Nephron progenitor cell (in vitro differentiated cells): ENCODE measurements at regions not wholly inside any gene's neighbourhood (a gene's known extent, or its start where the extent isn't known, plus 50 kb on each side); places are given as distances from the start of the nearest gene placed in this dataset.
A peak's percentile ranks its signal among the peaks of the same experiment; 100 is the strongest.

ENCODE experiments used
- DNase-seq: peaks from one replicate; pipeline ENCODE4 v3.0.0; 2021
- H3K27ac Mint-ChIP-seq: 2 replicates; pipeline ENCODE4 v1.8.0; 2021; ENCODE audit warnings: mild to moderate bottlenecking, moderate library complexity, mixed read lengths
- H3K27me3 Mint-ChIP-seq: 2 replicates; pipeline ENCODE4 v1.8.0; 2021; ENCODE audit warnings: mild to moderate bottlenecking, low read depth, mixed read lengths; ENCODE audit not compliant: poor library complexity
- H3K36me3 Mint-ChIP-seq: 2 replicates; pipeline ENCODE4 v1.8.0; 2021; ENCODE audit warnings: low read depth, mixed read lengths
- H3K4me1 Mint-ChIP-seq: 2 replicates; pipeline ENCODE4 v1.8.0; 2021; ENCODE audit warnings: mixed read lengths
- H3K4me3 Mint-ChIP-seq: 2 replicates; pipeline ENCODE4 v1.8.0; 2021; ENCODE audit warnings: mild to moderate bottlenecking, moderate library complexity, mixed read lengths
- H3K9me3 Mint-ChIP-seq: 2 replicates; pipeline ENCODE4 v1.8.0; 2021; ENCODE audit warnings: mild to moderate bottlenecking, moderate library complexity, mixed read lengths
- CTCF ChIP-seq: fragments of 200-600 bp; sonication (generic); IDR thresholded peaks from 2 replicates; pipeline ENCODE4 v1.5.0; 2021; ENCODE audit warnings: antibody characterized with exemption

GRCh38 chr11:56886455-56886854 is 102.3 kb upstream of the OR5AK2 start:
- no peaks in the 10 kb centered on the region for H3K4me1 Mint-ChIP-seq
- H3K36me3 Mint-ChIP-seq: no peaks in the 10 kb centered on the region
- no peak overlapping the region for H3K27ac Mint-ChIP-seq
- DNase-seq: no peak
- no peak overlapping the region for H3K4me3 Mint-ChIP-seq
- peaks cover 5% of the 10 kb centered on the region for H3K27me3 Mint-ChIP-seq
- TF ChIP-seq CTCF: no peak
- H3K9me3 Mint-ChIP-seq: no peaks in the 10 kb centered on the region

GRCh38 chr11:56885854-56886253 is 102.9 kb upstream of the OR5AK2 start:
- no peak for DNase-seq
- H3K4me1 Mint-ChIP-seq: no peaks in the 10 kb centered on the region
- no peak for TF ChIP-seq CTCF
- H3K27me3 Mint-ChIP-seq: peaks cover 4% of the 10 kb centered on the region
- no peak overlapping the region for H3K4me3 Mint-ChIP-seq
- H3K36me3 Mint-ChIP-seq: no peaks in the 10 kb centered on the region
- H3K27ac Mint-ChIP-seq: no peak overlapping the region
- H3K9me3 Mint-ChIP-seq: no peaks in the 10 kb centered on the region

GRCh38 chr11:56885177-56885576 is 103.5 kb upstream of the OR5AK2 start:
- H3K27ac Mint-ChIP-seq: peak overlapping the region; percentile 34
- H3K27me3 Mint-ChIP-seq: no peaks in the 10 kb centered on the region
- no peaks in the 10 kb centered on the region for H3K4me1 Mint-ChIP-seq
- DNase-seq: no peak
- no peak overlapping the region for H3K4me3 Mint-ChIP-seq
- TF ChIP-seq CTCF: no peak
- no peaks in the 10 kb centered on the region for H3K9me3 Mint-ChIP-seq
- H3K36me3 Mint-ChIP-seq: no peaks in the 10 kb centered on the region

GRCh38 chr11:56883371-56883987 is 105.2 kb upstream of the OR5AK2 start:
- Mint-ChIP-seq H3K4me3 (no peak overlapping the region), H3K36me3 (no peaks in the 10 kb centered on the region)
- DNase-seq: no peak

GRCh38 chr11:56876621-56877275 is 112.0 kb upstream of the OR5AK2 start:
- no peak overlapping the region for H3K4me3 Mint-ChIP-seq
- peaks cover 2% of the 10 kb centered on the region for H3K9me3 Mint-ChIP-seq
- H3K4me1 Mint-ChIP-seq: no peaks in the 10 kb centered on the region
- no peak overlapping the region for H3K27ac Mint-ChIP-seq
- H3K27me3 Mint-ChIP-seq: no peaks in the 10 kb centered on the region
- TF ChIP-seq CTCF: no peak
- DNase-seq: no peak
- no peaks in the 10 kb centered on the region for H3K36me3 Mint-ChIP-seq

More at GRCh38 chr11:56883371-56883987, 105.2 kb upstream of the OR5AK2 start:
- Mint-ChIP-seq H3K4me1 (no peaks in the 10 kb centered on the region), H3K9me3 (no peaks in the 10 kb centered on the region), H3K27ac (no peak overlapping the region), H3K27me3 (no peaks in the 10 kb centered on the region)
- no peak for TF ChIP-seq CTCF

- Mint-ChIP-seq H3K9me3 (no peaks in the 10 kb centered on the region), H3K4me3 (no peak overlapping the region), H3K27me3 (peaks cover 8% of the 10 kb centered on the region), H3K4me1 (no peaks in the 10 kb centered on the region), H3K36me3 (no peaks in the 10 kb centered on the region), H3K27ac (no peak overlapping the region)
- DNase-seq: no peak
- TF ChIP-seq CTCF: no peak
These were observed 106.7 kb upstream of the OR9G4 start for GRCh38 chr11:56855217-56855616.
